MM.1S (cell line): ENCODE measurements at regions not wholly inside any gene's neighbourhood (a gene's known extent, or its start where the extent isn't known, plus 50 kb on each side); places are given as distances from the start of the nearest gene placed in this dataset.
"Not testable (repeated sequence)": the region's sequence is repeated elsewhere in the genome, so short reads cannot be mapped to it uniquely, and the experiment has no call there.

Experiments used
- DNase-seq: peaks from one replicate; pipeline ENCODE4 v3.0.0-alpha.2; 2015
- H2AFZ ChIP-seq: fragments of 300-600 bp; sonication (generic); 2 replicates; pipeline ENCODE4 v1.6.0; 2016; ENCODE audit warnings: antibody characterized with exemption, low read length
- H3F3A ChIP-seq: fragments of 300-600 bp; sonication (generic); 2 replicates; pipeline ENCODE4 v1.6.1; 2016; ENCODE audit warnings: mild to moderate bottlenecking, antibody characterized with exemption, low read length, moderate library complexity, mixed read lengths; ENCODE audit not compliant: insufficient read depth
- H3K27ac ChIP-seq: fragments of 300-600 bp; sonication (generic); 2 replicates; pipeline ENCODE4 v1.5.1; 2016; ENCODE audit warnings: mild to moderate bottlenecking, low read length
- H3K27me3 ChIP-seq: fragments of 300-600 bp; sonication (generic); replicated peaks from 2 replicates; pipeline ENCODE4 v1.6.0; 2016; ENCODE audit warnings: low read length; ENCODE audit not compliant: insufficient read depth
- H3K36me3 ChIP-seq: fragments of 300-600 bp; sonication (generic); replicated peaks from 2 replicates; pipeline ENCODE4 v1.6.1; 2016; ENCODE audit warnings: mild to moderate bottlenecking, low read length, mixed read lengths; ENCODE audit not compliant: insufficient read depth
- H3K4me1 ChIP-seq: fragments of 300-600 bp; sonication (generic); 2 replicates; pipeline ENCODE4 v1.6.1; 2016; ENCODE audit warnings: low read length, mixed read lengths
- H3K4me2 ChIP-seq: fragments of 300-600 bp; sonication (generic); 2 replicates; pipeline ENCODE4 v1.6.0; 2016; ENCODE audit warnings: low read depth, low read length
- H3K4me3 ChIP-seq: fragments of 300-600 bp; sonication (generic); 2 replicates; pipeline ENCODE4 v1.5.1; 2016; ENCODE audit warnings: low read length, mixed read lengths
- H3K79me2 ChIP-seq: fragments of 300-600 bp; sonication (generic); 2 replicates; pipeline ENCODE4 v1.6.1; 2016; ENCODE audit warnings: mixed run types, low read length, mixed read lengths
- H3K9ac ChIP-seq: fragments of 300-600 bp; sonication (generic); 2 replicates; pipeline ENCODE4 v1.6.1; 2016; ENCODE audit warnings: low read length, mixed read lengths
- H3K9me2 ChIP-seq: fragments of 300-600 bp; sonication (generic); replicated peaks from 2 replicates; pipeline ENCODE4 v1.6.1; 2016; ENCODE audit warnings: mild to moderate bottlenecking, low read length, mixed read lengths; ENCODE audit not compliant: insufficient read depth
- H3K9me3 ChIP-seq: fragments of 300-600 bp; sonication (generic); replicated peaks from 2 replicates; pipeline ENCODE4 v1.6.1; 2016; ENCODE audit warnings: mild to moderate bottlenecking, low read length, mixed read lengths; ENCODE audit not compliant: insufficient read depth
- H4K20me1 ChIP-seq: fragments of 300-600 bp; sonication (generic); 2 replicates; pipeline ENCODE4 v1.6.1; 2016; ENCODE audit warnings: mild to moderate bottlenecking, low read length, moderate library complexity, mixed read lengths; ENCODE audit not compliant: insufficient read depth
- EZH2 ChIP-seq: fragments of 300-600 bp; sonication (generic); optimal IDR thresholded peaks from 2 replicates; pipeline ENCODE3; 2017; ENCODE audit warnings: low read depth, mild to moderate bottlenecking, antibody characterized with exemption, low read length, mixed read lengths
- EZH2phosphoT487 ChIP-seq: fragments of 300-600 bp; sonication (generic); IDR thresholded peaks from 2 replicates; pipeline ENCODE4 v1.6.1; 2018; ENCODE audit warnings: antibody characterized with exemption, low read length
- TF ChIP-seq, protein P1 (sequence below): fragments of 300-600 bp; sonication (generic); IDR thresholded peaks from 2 replicates; pipeline ENCODE4 v1.5.1; 2016; ENCODE audit warnings: antibody characterized with exemption, low read length, mixed read lengths

DNA sequence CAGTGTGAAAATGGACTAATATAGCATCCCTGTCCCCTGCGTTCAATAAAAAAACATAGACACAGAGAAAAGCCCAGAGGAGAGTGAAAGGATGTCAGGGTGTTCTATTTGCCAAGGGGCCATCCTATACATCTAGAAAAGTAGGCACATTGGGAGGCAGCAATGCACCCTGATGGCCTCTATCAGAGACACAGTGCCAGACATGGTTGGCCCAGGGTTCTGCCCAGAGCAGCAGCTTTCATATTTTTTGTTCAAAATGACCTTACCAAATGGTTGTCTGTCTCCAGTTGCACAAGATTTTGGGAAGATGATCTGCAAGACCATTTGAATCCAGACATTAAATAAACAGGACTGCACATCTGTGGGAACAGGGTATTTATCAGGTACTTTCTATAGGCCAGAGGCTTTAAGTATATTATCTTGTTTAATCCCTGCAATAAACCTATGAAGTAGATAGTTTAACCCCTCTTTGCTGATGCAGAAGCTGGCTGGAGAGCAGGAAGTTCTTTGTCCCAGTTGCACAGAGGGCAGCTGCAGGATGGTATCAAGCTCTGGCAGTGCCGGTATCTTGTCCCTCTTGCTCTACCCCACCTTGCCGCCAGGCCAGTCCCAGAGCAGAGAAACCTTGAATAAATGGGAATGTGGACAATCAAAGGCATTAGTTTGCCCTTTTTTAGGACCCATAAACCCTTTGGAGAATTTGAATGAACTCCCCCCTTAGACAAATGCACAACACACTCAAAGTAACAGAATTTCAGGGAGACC is 171.8 kb upstream of the PWP1 start:
- TF ChIP-seq, protein P1, sequence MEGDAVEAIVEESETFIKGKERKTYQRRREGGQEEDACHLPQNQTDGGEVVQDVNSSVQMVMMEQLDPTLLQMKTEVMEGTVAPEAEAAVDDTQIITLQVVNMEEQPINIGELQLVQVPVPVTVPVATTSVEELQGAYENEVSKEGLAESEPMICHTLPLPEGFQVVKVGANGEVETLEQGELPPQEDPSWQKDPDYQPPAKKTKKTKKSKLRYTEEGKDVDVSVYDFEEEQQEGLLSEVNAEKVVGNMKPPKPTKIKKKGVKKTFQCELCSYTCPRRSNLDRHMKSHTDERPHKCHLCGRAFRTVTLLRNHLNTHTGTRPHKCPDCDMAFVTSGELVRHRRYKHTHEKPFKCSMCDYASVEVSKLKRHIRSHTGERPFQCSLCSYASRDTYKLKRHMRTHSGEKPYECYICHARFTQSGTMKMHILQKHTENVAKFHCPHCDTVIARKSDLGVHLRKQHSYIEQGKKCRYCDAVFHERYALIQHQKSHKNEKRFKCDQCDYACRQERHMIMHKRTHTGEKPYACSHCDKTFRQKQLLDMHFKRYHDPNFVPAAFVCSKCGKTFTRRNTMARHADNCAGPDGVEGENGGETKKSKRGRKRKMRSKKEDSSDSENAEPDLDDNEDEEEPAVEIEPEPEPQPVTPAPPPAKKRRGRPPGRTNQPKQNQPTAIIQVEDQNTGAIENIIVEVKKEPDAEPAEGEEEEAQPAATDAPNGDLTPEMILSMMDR, result no peak
- no peak for TF ChIP-seq EZH2
- TF ChIP-seq EZH2phosphoT487, result no peak
- H3K9me3 ChIP-seq, result no peaks in the 10 kb centered on the region
- no peak overlapping the region for H2AFZ ChIP-seq
- no peaks in the 10 kb centered on the region for H3K36me3 ChIP-seq
- no peaks in the 10 kb centered on the region for H3K79me2 ChIP-seq
- no peak for DNase-seq
- H3K4me1 ChIP-seq, result peaks cover 9% of the 10 kb centered on the region
- no peaks in the 10 kb centered on the region for H3F3A ChIP-seq
- H3K9ac ChIP-seq, result no peak overlapping the region
- no peaks in the 10 kb centered on the region for H4K20me1 ChIP-seq
- H3K4me2 ChIP-seq, result no peak overlapping the region
- no peaks in the 10 kb centered on the region for H3K27me3 ChIP-seq
- no peak overlapping the region for H3K4me3 ChIP-seq
- H3K9me2 ChIP-seq, result no peaks in the 10 kb centered on the region
- no peak overlapping the region for H3K27ac ChIP-seq

DNA sequence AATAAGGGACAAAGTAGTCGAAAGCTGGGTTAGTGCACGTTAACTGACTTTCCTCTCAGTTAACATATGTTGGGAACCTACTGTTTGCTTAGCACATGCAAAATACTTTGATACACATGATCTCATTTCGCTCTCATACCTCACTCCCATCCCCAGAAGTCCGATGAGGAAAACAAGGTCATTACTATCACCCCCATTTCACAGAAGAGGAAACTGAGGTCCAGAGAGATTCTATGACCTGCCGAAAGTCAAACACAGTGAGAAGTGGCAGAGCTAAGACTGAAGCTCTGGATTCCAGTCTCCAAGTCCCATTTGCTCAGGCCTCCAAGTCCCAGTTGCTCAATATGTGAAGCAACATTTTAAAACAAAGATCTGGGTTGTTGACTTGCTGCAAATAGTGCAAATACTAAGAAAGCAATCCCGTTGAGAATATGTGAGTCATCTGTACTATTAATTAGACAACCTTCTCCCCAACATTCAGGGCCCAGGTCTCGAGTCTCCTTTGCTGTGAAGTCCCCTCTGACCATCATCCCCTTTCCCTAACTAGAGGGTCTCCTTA is 170.6 kb upstream of the PWP1 start:
- TF ChIP-seq EZH2phosphoT487 (no peak), EZH2 (no peak)
- TF ChIP-seq, protein P1, result no peak
- no peaks in the 10 kb centered on the region for H4K20me1 ChIP-seq
- H3K27ac ChIP-seq, result peak overlapping the region; percentile 27; the same call in 1 of the 2 replicates
- no peaks in the 10 kb centered on the region for H3K36me3 ChIP-seq
- peak overlapping the region; percentile 18; the same call in 1 of the 2 replicates for H3K4me2 ChIP-seq
- no peak overlapping the region for H3K4me3 ChIP-seq
- no peaks in the 10 kb centered on the region for H3K27me3 ChIP-seq
- no peak for DNase-seq
- H3F3A ChIP-seq, result no peaks in the 10 kb centered on the region
- no peaks in the 10 kb centered on the region for H3K9me3 ChIP-seq
- no peaks in the 10 kb centered on the region for H3K9me2 ChIP-seq
- no peaks in the 10 kb centered on the region for H3K79me2 ChIP-seq
- H3K4me1 ChIP-seq, result peaks cover 9% of the 10 kb centered on the region
- H3K9ac ChIP-seq, result no peak overlapping the region
- no peak overlapping the region for H2AFZ ChIP-seq

DNA sequence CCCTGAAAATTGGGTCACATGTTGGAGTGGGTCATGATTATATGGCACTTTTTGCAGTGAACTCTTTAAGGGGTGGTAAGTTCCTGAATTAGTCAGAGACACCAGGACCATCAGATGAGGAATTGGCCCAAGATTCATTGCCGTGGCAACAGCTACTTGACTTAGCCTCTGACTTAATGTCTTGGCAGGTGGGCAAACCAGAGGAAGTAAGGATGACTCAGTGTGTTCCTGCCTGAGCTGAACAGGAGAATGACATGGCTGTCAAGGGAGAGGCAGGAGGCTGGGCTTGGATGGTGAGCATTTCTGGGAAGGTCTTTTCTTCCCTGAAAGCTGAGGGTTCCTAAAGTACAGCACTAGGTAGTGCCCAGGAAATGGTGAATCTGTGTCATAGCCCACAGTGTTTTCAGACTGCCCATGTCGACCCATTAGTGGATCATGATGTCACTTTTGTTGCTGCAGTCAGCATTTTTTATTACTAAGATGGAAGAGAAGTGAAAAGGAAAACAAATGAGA is 170.1 kb upstream of the PWP1 start:
- peak; percentile 22 for DNase-seq
- no peak overlapping the region for H3K9ac ChIP-seq
- no peaks in the 10 kb centered on the region for H3K9me2 ChIP-seq
- no peaks in the 10 kb centered on the region for H4K20me1 ChIP-seq
- no peaks in the 10 kb centered on the region for H3K36me3 ChIP-seq
- peak overlapping the region; percentile 18; the same call in 1 of the 2 replicates for H3K4me2 ChIP-seq
- H3K27ac ChIP-seq, result peak overlapping the region; percentile 27; the same call in 1 of the 2 replicates
- peaks cover 9% of the 10 kb centered on the region for H3K4me1 ChIP-seq
- TF ChIP-seq EZH2phosphoT487, result no peak
- TF ChIP-seq, protein P1, result no peak
- TF ChIP-seq EZH2, result no peak
- no peaks in the 10 kb centered on the region for H3F3A ChIP-seq
- peak overlapping the region; percentile 54; the same call in 1 of the 2 replicates for H2AFZ ChIP-seq
- H3K79me2 ChIP-seq, result no peaks in the 10 kb centered on the region
- no peaks in the 10 kb centered on the region for H3K27me3 ChIP-seq
- no peak overlapping the region for H3K4me3 ChIP-seq
- H3K9me3 ChIP-seq, result no peaks in the 10 kb centered on the region

DNA sequence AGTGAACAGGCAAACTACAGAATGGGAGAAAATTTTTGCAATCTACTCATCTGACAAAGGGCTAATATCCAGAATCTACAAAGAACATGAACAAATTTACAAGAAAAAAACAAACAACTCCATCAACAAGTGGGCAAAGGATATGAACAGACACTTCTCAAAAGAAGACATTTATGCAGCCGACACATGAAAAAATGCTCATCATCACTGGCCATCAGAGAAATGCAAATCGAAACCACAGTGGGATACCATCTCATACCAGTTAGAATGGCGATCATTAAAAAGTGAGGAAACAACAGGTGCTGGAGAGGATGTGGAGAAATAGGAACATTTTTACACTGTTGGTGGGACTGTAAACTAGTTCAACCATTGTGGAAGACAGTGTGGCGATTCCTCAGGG is 167.8 kb upstream of the PWP1 start:
- not testable (repeated sequence) for H3K4me3 ChIP-seq, H3F3A ChIP-seq, H3K36me3 ChIP-seq, H3K9ac ChIP-seq, H3K4me1 ChIP-seq, H3K9me3 ChIP-seq, DNase-seq, H2AFZ ChIP-seq, H3K27me3 ChIP-seq, H3K9me2 ChIP-seq, H3K4me2 ChIP-seq, H4K20me1 ChIP-seq, H3K27ac ChIP-seq, H3K79me2 ChIP-seq
